Muscle layer of colon (tissue), 2 donors: ENCODE measurements at regions not wholly inside any gene's neighbourhood (a gene's known extent, or its start where the extent isn't known, plus 50 kb on each side); places are given as distances from the start of the nearest gene placed in this dataset.

ENCODE experiments used
- H3K27ac ChIP-seq: one replicate; pipeline ENCODE4 v1.7.0; 2013; ENCODE audit warnings: low read depth, mild to moderate bottlenecking, low read length, moderate library complexity
- H3K27me3 ChIP-seq, 2 donors: one replicate each; pipeline ENCODE4 v1.7.0; 2013; ENCODE audit warnings: low read length in 2 of 2, mild to moderate bottlenecking in 2 of 2; ENCODE audit not compliant: insufficient read depth in 2 of 2, control insufficient read depth in 1 of 2
- H3K36me3 ChIP-seq: one replicate; pipeline ENCODE4 v1.7.0; 2013; ENCODE audit warnings: mild to moderate bottlenecking, low read length; ENCODE audit not compliant: insufficient read depth
- H3K4me1 ChIP-seq: one replicate; pipeline ENCODE4 v1.7.0; 2013; ENCODE audit warnings: mild to moderate bottlenecking, low read length; ENCODE audit not compliant: insufficient read depth
- H3K4me3 ChIP-seq, 2 donors: one replicate each; pipeline ENCODE4 v1.7.0; 2013; ENCODE audit warnings: low read length in 2 of 2, low read depth in 1 of 2, mild to moderate bottlenecking in 1 of 2, moderate library complexity in 1 of 2
- H3K9ac ChIP-seq: one replicate; pipeline ENCODE4 v1.7.0; 2013; ENCODE audit warnings: low read length
- H3K9me3 ChIP-seq: one replicate; pipeline ENCODE4 v1.7.0; 2013; ENCODE audit warnings: mild to moderate bottlenecking, low read length
- donor health status: abdominal sarcoma.
- donor health status: Adenocarcinoma of cecum.

GRCh38 chr14:98724734-98725133, 547.3 kb downstream of the BCL11B start:
- Histone ChIP-seq H3K27me3 (no peaks in the 10 kb centered on the region), H3K36me3 (no peaks in the 10 kb centered on the region), H3K4me3 (no peak overlapping the region), H3K27ac (no peak overlapping the region), H3K9me3 (no peaks in the 10 kb centered on the region), H3K4me1 (no peaks in the 10 kb centered on the region), H3K9ac (no peak overlapping the region)

GRCh38 chr14:98725191-98725590, 546.8 kb downstream of the BCL11B start:
- H3K27me3 ChIP-seq, result no peaks in the 10 kb centered on the region
- H3K4me3 ChIP-seq, result no peak overlapping the region

DNA sequence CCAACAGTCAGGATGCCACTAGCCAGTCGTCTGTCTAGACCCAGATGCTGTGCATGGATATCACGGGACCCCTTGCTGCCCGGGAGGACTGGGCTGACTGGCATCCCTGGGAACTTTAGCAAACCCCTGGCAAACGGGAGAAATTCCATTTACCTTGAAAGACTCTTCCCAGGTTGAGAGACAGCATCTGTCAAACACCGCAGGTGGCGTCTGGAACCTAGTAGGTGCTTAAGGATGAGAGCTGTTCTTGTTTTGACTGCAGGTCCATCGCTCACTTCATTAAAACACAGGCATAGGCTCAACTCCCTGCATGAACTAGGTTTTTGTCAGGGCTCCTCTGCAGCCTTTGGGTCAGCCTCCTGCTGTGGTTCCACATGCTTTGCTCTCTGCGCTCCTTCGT, 546.3 kb downstream of the BCL11B start:
- H3K4me3 ChIP-seq, result no peak overlapping the region
- no peak overlapping the region for H3K27ac ChIP-seq
- no peaks in the 10 kb centered on the region for H3K4me1 ChIP-seq
- no peaks in the 10 kb centered on the region for H3K36me3 ChIP-seq
- H3K9ac ChIP-seq, result no peak overlapping the region
- no peaks in the 10 kb centered on the region for H3K9me3 ChIP-seq
- H3K27me3 ChIP-seq, result no peaks in the 10 kb centered on the region

More at GRCh38 chr14:98725191-98725590, 546.8 kb downstream of the BCL11B start:
- Histone ChIP-seq H3K36me3 (no peaks in the 10 kb centered on the region), H3K9ac (no peak overlapping the region), H3K9me3 (no peaks in the 10 kb centered on the region), H3K27ac (no peak overlapping the region), H3K4me1 (no peaks in the 10 kb centered on the region)

DNA sequence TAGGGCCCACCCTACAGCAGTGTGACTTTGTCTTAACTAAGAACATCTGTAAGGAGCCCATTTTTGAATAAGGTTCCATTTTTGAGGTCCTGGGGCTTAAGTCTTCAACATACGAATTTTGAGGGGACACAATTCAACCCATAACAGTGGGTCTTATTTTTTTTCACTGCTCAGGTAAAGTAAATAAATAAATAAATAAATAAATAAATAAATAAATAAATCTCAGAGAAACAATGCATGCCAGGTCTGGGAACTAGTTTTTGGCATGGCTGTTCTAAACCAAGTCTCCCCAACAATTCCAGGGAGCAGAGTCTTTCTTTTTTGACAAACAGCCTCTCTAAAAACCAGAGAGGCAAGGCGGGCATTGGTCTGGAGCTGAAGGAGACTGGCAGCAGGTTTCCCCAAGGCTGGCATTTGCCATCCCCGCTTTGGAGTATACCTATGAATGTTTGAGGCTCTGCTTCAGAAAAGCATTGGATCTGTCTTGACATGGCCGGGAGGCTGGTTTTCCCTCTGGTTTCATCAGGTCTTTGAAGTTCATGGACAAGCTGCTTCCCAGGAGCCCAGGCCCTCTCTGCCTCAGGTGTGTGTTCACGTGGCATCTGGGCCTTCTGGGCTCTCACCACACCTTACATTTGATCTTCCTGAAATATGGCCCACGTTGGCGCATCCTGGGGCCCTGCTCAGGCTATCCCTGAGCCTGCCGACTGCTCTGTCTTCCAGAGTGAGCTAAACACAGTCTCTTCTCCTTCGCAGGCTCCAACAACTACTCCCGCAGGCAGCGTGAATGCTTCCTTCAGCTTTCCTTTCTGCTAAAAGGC, 545.2 kb downstream of the BCL11B start:
- Histone ChIP-seq H3K9me3 (no peaks in the 10 kb centered on the region), H3K9ac (no peak overlapping the region), H3K27ac (no peak overlapping the region), H3K4me1 (no peaks in the 10 kb centered on the region), H3K36me3 (no peaks in the 10 kb centered on the region), H3K4me3 (no peak overlapping the region), H3K27me3 (no peaks in the 10 kb centered on the region)

GRCh38 chr14:98728024-98728423, 544.0 kb downstream of the BCL11B start:
- Histone ChIP-seq H3K4me1 (no peaks in the 10 kb centered on the region), H3K36me3 (no peaks in the 10 kb centered on the region), H3K27ac (no peak overlapping the region), H3K27me3 (no peaks in the 10 kb centered on the region), H3K4me3 (no peak overlapping the region), H3K9ac (no peak overlapping the region), H3K9me3 (no peaks in the 10 kb centered on the region)

DNA sequence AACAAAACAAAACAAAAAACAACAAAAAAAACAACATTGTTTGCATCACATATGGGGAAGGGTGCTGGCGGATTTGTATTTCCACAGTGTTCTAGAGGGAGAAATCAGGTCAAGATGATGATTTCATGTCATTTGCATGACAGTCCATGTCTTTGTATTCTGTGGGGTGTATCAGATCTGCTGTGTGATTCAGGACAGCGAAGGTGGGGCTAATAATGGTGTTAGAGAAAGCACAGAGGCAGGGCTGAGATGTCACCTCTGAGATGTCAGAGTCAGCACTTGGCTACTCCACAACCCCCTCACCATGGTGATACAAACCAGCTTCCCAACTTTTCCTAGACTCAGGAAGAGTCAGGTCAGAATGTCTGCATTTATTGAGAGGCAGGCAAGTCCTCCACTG, 543.2 kb downstream of the BCL11B start:
- no peaks in the 10 kb centered on the region for H3K27me3 ChIP-seq
- H3K9ac ChIP-seq, result no peak overlapping the region
- no peaks in the 10 kb centered on the region for H3K36me3 ChIP-seq

GRCh38 chr14:98731286-98731685, 540.7 kb downstream of the BCL11B start:
- H3K27me3 ChIP-seq, result no peaks in the 10 kb centered on the region
- no peaks in the 10 kb centered on the region for H3K4me1 ChIP-seq
- no peak overlapping the region for H3K4me3 ChIP-seq
- no peak overlapping the region for H3K27ac ChIP-seq
- H3K9me3 ChIP-seq, result no peaks in the 10 kb centered on the region
- no peak overlapping the region for H3K9ac ChIP-seq
- no peaks in the 10 kb centered on the region for H3K36me3 ChIP-seq

More for the DNA sequence above, 543.2 kb downstream of the BCL11B start:
- no peaks in the 10 kb centered on the region for H3K9me3 ChIP-seq
- H3K27ac ChIP-seq, result no peak overlapping the region
- no peaks in the 10 kb centered on the region for H3K4me1 ChIP-seq
- H3K4me3 ChIP-seq, result no peak overlapping the region

DNA sequence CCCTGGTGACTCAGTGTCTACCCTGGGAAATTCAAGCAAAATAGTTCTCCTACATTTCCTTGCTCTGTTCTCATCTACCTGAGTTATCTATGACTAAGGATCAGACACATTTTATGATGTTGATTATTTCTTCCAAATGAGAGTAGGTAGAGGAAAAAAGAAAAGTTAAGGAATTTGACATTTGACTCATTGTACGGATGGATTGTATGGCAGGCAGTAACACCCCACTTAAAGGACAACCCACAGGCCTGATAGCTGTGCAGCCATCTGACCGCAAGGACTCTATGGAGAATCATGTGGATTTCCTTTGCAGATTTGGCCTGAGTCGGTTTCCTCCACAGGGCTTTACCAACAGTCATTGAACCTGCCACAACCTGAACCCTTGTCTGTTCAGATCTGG, 540.3 kb downstream of the BCL11B start:
- no peak overlapping the region for H3K4me3 ChIP-seq
- no peak overlapping the region for H3K27ac ChIP-seq
- H3K9ac ChIP-seq, result no peak overlapping the region
- no peaks in the 10 kb centered on the region for H3K27me3 ChIP-seq
- H3K9me3 ChIP-seq, result no peaks in the 10 kb centered on the region
- H3K4me1 ChIP-seq, result no peaks in the 10 kb centered on the region
- no peaks in the 10 kb centered on the region for H3K36me3 ChIP-seq

- no peaks in the 10 kb centered on the region for H3K36me3 ChIP-seq
- no peak overlapping the region for H3K4me3 ChIP-seq
- H3K4me1 ChIP-seq, result no peaks in the 10 kb centered on the region
- no peak overlapping the region for H3K27ac ChIP-seq
- no peak overlapping the region for H3K9ac ChIP-seq
- H3K9me3 ChIP-seq, result no peaks in the 10 kb centered on the region
- no peaks in the 10 kb centered on the region for H3K27me3 ChIP-seq
These were observed 538.5 kb downstream of the BCL11B start for GRCh38 chr14:98733536-98733935.

DNA sequence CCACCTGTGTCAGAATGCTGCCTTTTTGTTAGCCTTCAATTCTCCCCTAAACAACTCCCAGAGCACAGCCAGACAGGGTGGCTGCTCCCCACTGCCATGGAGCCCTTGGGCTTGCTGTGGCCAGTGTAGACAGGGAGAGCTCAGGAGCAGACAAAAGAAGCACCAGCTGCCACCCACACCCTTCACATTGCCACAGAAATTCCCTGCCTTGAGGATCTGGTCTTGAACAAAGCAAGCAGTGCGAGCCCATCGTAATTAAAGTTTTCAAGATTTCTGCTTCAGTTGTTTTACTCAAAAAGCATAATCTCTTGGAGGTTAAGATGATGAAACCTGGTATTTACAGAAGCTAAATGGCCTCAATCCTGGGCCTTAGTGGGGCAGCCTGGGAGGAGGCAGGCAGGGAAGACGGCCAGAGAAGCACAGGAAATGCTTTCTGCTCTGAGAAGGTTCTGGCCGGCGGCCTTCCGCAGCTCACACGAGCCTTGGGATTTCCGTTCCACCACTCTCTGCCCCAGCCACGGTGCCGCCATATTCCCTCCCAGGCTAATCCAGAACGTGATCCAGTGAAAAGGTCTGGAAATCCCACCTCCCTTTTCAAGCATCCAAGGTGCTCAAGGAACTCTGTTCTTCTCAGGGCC, 535.2 kb downstream of the BCL11B start:
- Histone ChIP-seq H3K9ac (no peak overlapping the region), H3K36me3 (no peaks in the 10 kb centered on the region), H3K9me3 (no peaks in the 10 kb centered on the region), H3K4me1 (no peaks in the 10 kb centered on the region), H3K4me3 (no peak overlapping the region), H3K27me3 (no peaks in the 10 kb centered on the region), H3K27ac (no peak overlapping the region)

GRCh38 chr14:98741523-98741922, 530.5 kb downstream of the BCL11B start:
- Histone ChIP-seq H3K27ac (no peak overlapping the region), H3K9ac (no peak overlapping the region), H3K27me3 (no peaks in the 10 kb centered on the region), H3K36me3 (no peaks in the 10 kb centered on the region), H3K4me3 (no peak overlapping the region), H3K4me1 (no peaks in the 10 kb centered on the region), H3K9me3 (no peaks in the 10 kb centered on the region)

- Histone ChIP-seq H3K27me3 (no peaks in the 10 kb centered on the region), H3K4me3 (no peak overlapping the region), H3K9ac (no peak overlapping the region), H3K36me3 (no peaks in the 10 kb centered on the region), H3K4me1 (no peaks in the 10 kb centered on the region), H3K27ac (no peak overlapping the region), H3K9me3 (no peaks in the 10 kb centered on the region)
These were observed 530.0 kb downstream of the BCL11B start for GRCh38 chr14:98742001-98742400.
